Dedifferentiated amniotic fluid mesenchymal stem cell (primary cell): ENCODE measurements at regions not wholly inside any gene's neighbourhood (a gene's known extent, or its start where the extent isn't known, plus 50 kb on each side); places are given as distances from the start of the nearest gene placed in this dataset.
"Not testable (repeated sequence)": the region's sequence is repeated elsewhere in the genome, so short reads cannot be mapped to it uniquely, and the experiment has no call there.

Experiments used
- DNase-seq: peaks from one replicate; pipeline ENCODE4 v3.0.0-alpha.2; 2016; ENCODE audit errors: extremely low spot score

GRCh38 chr17:12195418-12195817 lies 174.7 kb downstream of the MAP2K4 start:
- no peak for DNase-seq

GRCh38 chr17:12201294-12201880 lies 180.7 kb downstream of the MAP2K4 start:
- no peak for DNase-seq

GRCh38 chr17:12209632-12210191 lies 189.0 kb downstream of the MAP2K4 start:
- DNase-seq: no peak

GRCh38 chr17:12220714-12221439 lies 200.2 kb downstream of the MAP2K4 start:
- DNase-seq: not testable (repeated sequence)

- DNase-seq: no peak
These were observed 201.7 kb downstream of the MAP2K4 start for GRCh38 chr17:12222392-12222791.

GRCh38 chr17:12227547-12227946 lies 206.9 kb downstream of the MAP2K4 start:
- DNase-seq: no peak

- DNase-seq: no peak
These were observed 208.7 kb downstream of the MAP2K4 start for GRCh38 chr17:12229335-12229734.

- no peak for DNase-seq
These were observed 210.0 kb downstream of the MAP2K4 start for GRCh38 chr17:12230481-12231354.

GRCh38 chr17:12231355-12231682 lies 210.6 kb downstream of the MAP2K4 start:
- no peak for DNase-seq

- DNase-seq: not testable (repeated sequence)
These were observed 218.3 kb downstream of the MAP2K4 start for GRCh38 chr17:12239021-12239420.

- no peak for DNase-seq
These were observed 221.8 kb downstream of the MAP2K4 start for GRCh38 chr17:12242345-12242954.

GRCh38 chr17:12247761-12248160 lies 227.1 kb downstream of the MAP2K4 start:
- DNase-seq: no peak

- DNase-seq: no peak
These were observed 230.3 kb downstream of the MAP2K4 start for GRCh38 chr17:12250973-12251372.

GRCh38 chr17:12252462-12252861 lies 231.8 kb downstream of the MAP2K4 start:
- DNase-seq: no peak

- DNase-seq: no peak
These were observed 233.8 kb downstream of the MAP2K4 start for GRCh38 chr17:12254460-12254859.

GRCh38 chr17:12256380-12256995 lies 235.8 kb downstream of the MAP2K4 start:
- peak; percentile 63 for DNase-seq

- no peak for DNase-seq
These were observed 236.5 kb downstream of the MAP2K4 start for GRCh38 chr17:12257176-12257575.

GRCh38 chr17:12261354-12261753 lies 240.7 kb downstream of the MAP2K4 start:
- DNase-seq: no peak

- no peak for DNase-seq
These were observed 249.1 kb downstream of the MAP2K4 start for GRCh38 chr17:12269751-12270150.

- no peak for DNase-seq
These were observed 257.1 kb downstream of the MAP2K4 start for GRCh38 chr17:12277827-12278226.

GRCh38 chr17:12282056-12282455 lies 261.4 kb downstream of the MAP2K4 start:
- DNase-seq: peak; percentile 53

- no peak for DNase-seq
These were observed 267.3 kb downstream of the MAP2K4 start for GRCh38 chr17:12287953-12288352.
